ENCODE measurements at regions not wholly inside any gene's neighbourhood (a gene's known extent, or its start where the extent isn't known, plus 50 kb on each side); places are given as distances from the start of the nearest gene placed in this dataset.

DNA sequence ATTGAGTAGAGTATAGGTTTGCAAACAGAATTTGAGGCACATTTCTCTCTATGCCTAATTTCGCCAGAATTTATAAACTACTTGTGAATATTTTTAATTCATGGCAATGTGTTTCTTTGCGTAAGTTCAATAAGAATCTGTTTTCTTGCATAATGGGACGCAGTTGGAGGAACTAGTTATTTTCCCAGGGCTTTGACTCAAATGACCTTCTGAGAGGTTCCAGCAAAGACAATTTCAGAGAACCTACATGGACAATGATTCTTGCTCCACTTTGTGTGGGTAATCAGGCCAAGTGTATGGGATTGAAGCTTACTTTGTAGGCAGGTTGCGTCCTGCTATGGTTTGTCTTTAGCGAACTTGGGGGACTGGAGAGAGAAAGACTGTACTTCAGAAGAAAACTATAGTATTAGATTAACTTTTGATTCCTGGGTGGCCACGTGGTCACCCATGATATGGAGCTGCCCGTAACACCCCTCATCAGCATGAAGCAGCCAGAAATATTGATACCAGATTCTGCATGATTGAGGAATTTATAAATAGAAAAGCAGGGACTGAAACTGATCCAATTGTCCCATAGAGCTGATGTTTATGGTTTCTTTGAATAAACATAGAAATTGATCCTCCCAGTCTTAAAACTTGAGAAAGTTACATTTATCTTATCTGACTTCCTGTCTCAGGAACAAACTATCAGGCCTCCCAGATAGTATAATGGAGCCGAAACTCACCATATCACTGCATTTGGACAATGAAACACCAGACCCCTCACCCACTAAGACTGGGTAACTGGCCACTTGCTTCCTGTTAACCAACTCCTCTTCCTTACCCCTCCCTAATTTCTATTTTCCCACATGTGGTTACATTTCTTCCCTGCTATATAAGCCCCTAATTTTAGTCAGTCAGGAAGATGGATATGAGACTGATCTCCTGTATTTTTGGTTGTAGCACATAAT is 815.3 kb upstream of the HS6ST1 start:
- H3K9ac ChIP-seq = no peak overlapping the region
- no peaks in the 10 kb centered on the region for H3F3A ChIP-seq (replicated peaks; ENCODE audit: insufficient read depth)
- H2AFZ ChIP-seq (ENCODE audit: low read depth) = no peak overlapping the region
- DNase-seq = no peak
- 36% methylated on average over 8 of the region's 8 CpGs for WGBS (ENCODE audit: low lambda C conversion rate)
- TF ChIP-seq ELF1 (IDR thresholded peaks at IDR 0.05) (no peak), NRF1 (IDR thresholded peaks at IDR 0.05; ENCODE audit: low read depth, low read length) (no peak), EP300 (IDR thresholded peaks at IDR 0.05; ENCODE audit: borderline replicate concordance in 1 of 2, low read depth in 1 of 2, low read length in 1 of 2) (no peak), RXRA (IDR thresholded peaks at IDR 0.05; ENCODE audit: borderline replicate concordance, low read depth) (no peak), RCOR1 (IDR thresholded peaks at IDR 0.05; ENCODE audit: low read length) (no peak), FOSL2 (IDR thresholded peaks at IDR 0.05; ENCODE audit: borderline replicate concordance, low read depth) (no peak), RFX5 (IDR thresholded peaks at IDR 0.05; ENCODE audit: low read length) (no peak), GABPA (IDR thresholded peaks at IDR 0.05; ENCODE audit: low read depth) (no peak), CHD2 (IDR thresholded peaks at IDR 0.05; ENCODE audit: low read length, partially characterized antibody) (no peak), FOXM1 (IDR thresholded peaks at IDR 0.05; ENCODE audit: low read depth) (no peak), GATA2 (CRISPR knock-in tag; IDR thresholded peaks at IDR 0.05) (no peak)
- TF ChIP-seq, protein P1, sequence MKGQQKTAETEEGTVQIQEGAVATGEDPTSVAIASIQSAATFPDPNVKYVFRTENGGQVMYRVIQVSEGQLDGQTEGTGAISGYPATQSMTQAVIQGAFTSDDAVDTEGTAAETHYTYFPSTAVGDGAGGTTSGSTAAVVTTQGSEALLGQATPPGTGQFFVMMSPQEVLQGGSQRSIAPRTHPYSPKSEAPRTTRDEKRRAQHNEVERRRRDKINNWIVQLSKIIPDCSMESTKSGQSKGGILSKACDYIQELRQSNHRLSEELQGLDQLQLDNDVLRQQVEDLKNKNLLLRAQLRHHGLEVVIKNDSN (IDR thresholded peaks at IDR 0.05; ENCODE audit: borderline replicate concordance, low read depth) = no peak
- no peak overlapping the region for H3K4me3 ChIP-seq (ENCODE audit: low read depth in 2 of 2, low read length in 1 of 2)
- no peaks in the 10 kb centered on the region for H3K36me3 ChIP-seq (replicated peaks in 1 of 2; ENCODE audit: control insufficient read depth in 1 of 2, insufficient read depth in 2 of 2, low read length in 1 of 2)
- no peak overlapping the region for H3K4me2 ChIP-seq
- H4K20me1 ChIP-seq (ENCODE audit: insufficient read depth) = no peaks in the 10 kb centered on the region
- no peak overlapping the region for H3K27ac ChIP-seq (ENCODE audit: low read depth in 2 of 2, low read length in 1 of 2)
- ChIA-PET CTCF (no interaction called here), POLR2A (no interaction called here)
- no peaks in the 10 kb centered on the region; the same call in 1 of the 2 replicates for H3K9me3 ChIP-seq
- no peaks in the 10 kb centered on the region for H3K9me2 ChIP-seq
- no peaks in the 10 kb centered on the region for H3K4me1 ChIP-seq (ENCODE audit: control insufficient read depth in 1 of 2, insufficient read depth in 2 of 2, low read depth in 1 of 2, low read length in 1 of 2)
- no peaks in the 10 kb centered on the region for H3K27me3 ChIP-seq (ENCODE audit: insufficient read depth)
- no peaks in the 10 kb centered on the region for H3K79me2 ChIP-seq (ENCODE audit: insufficient read depth)

DNA sequence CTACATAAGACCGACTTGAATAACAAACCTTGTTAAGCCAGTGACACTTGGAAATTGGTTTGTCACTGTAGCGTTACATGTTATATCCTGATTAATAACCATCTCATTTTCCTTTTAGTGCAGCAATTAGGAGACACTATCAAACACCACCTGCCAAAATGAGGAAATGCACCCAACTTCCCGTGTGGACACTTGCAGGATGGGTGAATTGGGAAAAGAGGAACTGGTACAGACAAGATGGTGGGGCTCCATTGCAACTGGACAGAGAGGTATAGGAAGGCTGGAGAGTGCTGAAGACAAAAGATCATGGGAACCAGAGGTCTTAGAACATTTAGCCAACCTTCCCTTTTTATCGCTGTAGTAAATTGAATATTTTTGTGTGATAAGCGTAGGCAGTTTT is 816.3 kb upstream of the HS6ST1 start:
- CTCF ChIA-PET = no interaction called here
- no peak for TF ChIP-seq RAD21 (IDR thresholded peaks at IDR 0.05; ENCODE audit: low read length)
- no peak for TF ChIP-seq FOSL2 (IDR thresholded peaks at IDR 0.05; ENCODE audit: borderline replicate concordance, low read depth)
- TF ChIP-seq, protein P2, sequence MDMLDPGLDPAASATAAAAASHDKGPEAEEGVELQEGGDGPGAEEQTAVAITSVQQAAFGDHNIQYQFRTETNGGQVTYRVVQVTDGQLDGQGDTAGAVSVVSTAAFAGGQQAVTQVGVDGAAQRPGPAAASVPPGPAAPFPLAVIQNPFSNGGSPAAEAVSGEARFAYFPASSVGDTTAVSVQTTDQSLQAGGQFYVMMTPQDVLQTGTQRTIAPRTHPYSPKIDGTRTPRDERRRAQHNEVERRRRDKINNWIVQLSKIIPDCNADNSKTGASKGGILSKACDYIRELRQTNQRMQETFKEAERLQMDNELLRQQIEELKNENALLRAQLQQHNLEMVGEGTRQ (IDR thresholded peaks at IDR 0.05; ENCODE audit: borderline replicate concordance, low read depth, low read length) = no peak

More for the DNA sequence above, 816.3 kb upstream of the HS6ST1 start:
- Histone ChIP-seq H3K79me2 (ENCODE audit: insufficient read depth) (no peaks in the 10 kb centered on the region), H2AFZ (ENCODE audit: low read depth) (no peak overlapping the region), H3K27me3 (ENCODE audit: insufficient read depth) (no peaks in the 10 kb centered on the region), H3K9me2 (no peaks in the 10 kb centered on the region), H3K4me3 (ENCODE audit: low read depth in 2 of 2, low read length in 1 of 2) (no peak overlapping the region), H3K4me2 (no peak overlapping the region), H3K4me1 (ENCODE audit: control insufficient read depth in 1 of 2, insufficient read depth in 2 of 2, low read depth in 1 of 2, low read length in 1 of 2) (no peaks in the 10 kb centered on the region), H3K9me3 (no peaks in the 10 kb centered on the region; the same call in 1 of the 2 replicates), H4K20me1 (ENCODE audit: insufficient read depth) (no peaks in the 10 kb centered on the region), H3K36me3 (replicated peaks in 1 of 2; ENCODE audit: control insufficient read depth in 1 of 2, insufficient read depth in 2 of 2, low read length in 1 of 2) (no peaks in the 10 kb centered on the region), H3K9ac (no peak overlapping the region), H3F3A (replicated peaks; ENCODE audit: insufficient read depth) (no peaks in the 10 kb centered on the region), H3K27ac (ENCODE audit: low read depth in 2 of 2, low read length in 1 of 2) (no peak overlapping the region)
- POLR2A ChIA-PET = no interaction called here
- WGBS (ENCODE audit: low lambda C conversion rate) = 29% methylated on average over 5 of the region's 5 CpGs
- DNase-seq = no peak

Data from SK-N-SH (cell line).